ENCODE measurements at regions not wholly inside any gene's neighbourhood (a gene's known extent, or its start where the extent isn't known, plus 50 kb on each side); places are given as distances from the start of the nearest gene placed in this dataset.

- no peak overlapping the region for H3K9ac ChIP-seq (replicated peaks; ENCODE audit: extremely low read depth, insufficient read depth, low read length)
- ChIA-PET CTCF (no interaction called here), POLR2A (no interaction called here)
- H3K4me1 ChIP-seq (ENCODE audit: control insufficient read depth, extremely low read depth, insufficient read depth, low read length) = no peaks in the 10 kb centered on the region
- intact Hi-C loops (cut with micrococcal nuclease) (no loop called here), dilution Hi-C loops (cut with MboI; ENCODE audit: extremely low pct_ligation_motif_present, low sequenced_read_pairs) (no loop called here)
- H3K9me3 ChIP-seq (replicated peaks; ENCODE audit: control insufficient read depth, insufficient read depth, low read length) = no peaks in the 10 kb centered on the region
- no TSS peak for BruUV-seq (replicated peaks)
- H3K4me3 ChIP-seq (replicated peaks in 1 of 3; ENCODE audit: insufficient read depth in 1 of 3, low read depth in 1 of 3, low read length in 3 of 3) = no peak overlapping the region
- H3K27ac ChIP-seq (ENCODE audit: insufficient read depth, low read depth, low read length) = no peak overlapping the region
- no peak overlapping the region for H2AFZ ChIP-seq (ENCODE audit: low read depth, low read length)
- no peaks in the 10 kb centered on the region for H3K36me3 ChIP-seq (ENCODE audit: control insufficient read depth in 2 of 2, extremely low read depth in 1 of 2, insufficient read depth in 2 of 2, low read length in 2 of 2)
- TF ChIP-seq MAX (IDR thresholded peaks at IDR 0.05; ENCODE audit: insufficient read depth, insufficient read length) = no peak
- no peak overlapping the region for H3K4me2 ChIP-seq (ENCODE audit: insufficient read depth, low read length)
- FAIRE-seq (no peak), DNase-seq (ENCODE audit: low read depth, low spot score) (no peak)
- H3K27me3 ChIP-seq (ENCODE audit: control insufficient read depth in 2 of 2, insufficient read depth in 2 of 2, low read length in 2 of 2) = no peaks in the 10 kb centered on the region
- no peaks in the 10 kb centered on the region for H3K9me1 ChIP-seq (replicated peaks; ENCODE audit: control insufficient read depth, extremely low read depth, insufficient read depth, low read length)
- H3K79me2 ChIP-seq (ENCODE audit: control insufficient read depth, insufficient read depth, low read length) = no peaks in the 10 kb centered on the region
- no peaks in the 10 kb centered on the region for H4K20me1 ChIP-seq (replicated peaks; ENCODE audit: control insufficient read depth, extremely low read depth, insufficient read depth, low read length)
Observed at GRCh38 chr5:92177926-92178487, 794.9 kb upstream of the ARRDC3 start.

- dilution Hi-C loops (cut with MboI; ENCODE audit: extremely low pct_ligation_motif_present, low sequenced_read_pairs) (no loop called here), intact Hi-C loops (cut with micrococcal nuclease) (no loop called here)
- H2AFZ ChIP-seq (ENCODE audit: low read depth, low read length) = no peak overlapping the region
- no peaks in the 10 kb centered on the region for H3K79me2 ChIP-seq (ENCODE audit: control insufficient read depth, insufficient read depth, low read length)
- ChIA-PET POLR2A (no interaction called here), CTCF (interaction anchor here (1.1 kb wide), 1 partner anchor 11 kb away, joined by 3 read pairs; no protein-coding TSS in a partner anchor)
- H3K36me3 ChIP-seq (ENCODE audit: control insufficient read depth in 2 of 2, extremely low read depth in 1 of 2, insufficient read depth in 2 of 2, low read length in 2 of 2) = no peaks in the 10 kb centered on the region
- H3K27me3 ChIP-seq (ENCODE audit: control insufficient read depth in 2 of 2, insufficient read depth in 2 of 2, low read length in 2 of 2) = no peaks in the 10 kb centered on the region
- no TSS peak for BruUV-seq (replicated peaks)
- no peaks in the 10 kb centered on the region for H4K20me1 ChIP-seq (replicated peaks; ENCODE audit: control insufficient read depth, extremely low read depth, insufficient read depth, low read length)
- no peak overlapping the region for H3K4me3 ChIP-seq (replicated peaks in 1 of 3; ENCODE audit: insufficient read depth in 1 of 3, low read depth in 1 of 3, low read length in 3 of 3)
- H3K9ac ChIP-seq (replicated peaks; ENCODE audit: extremely low read depth, insufficient read depth, low read length) = no peak overlapping the region
- TF ChIP-seq EZH2 (IDR thresholded peaks at IDR 0.05; ENCODE audit: borderline replicate concordance, low read depth, low read length, severe bottlenecking) (no peak), POLR2A (IDR thresholded peaks at IDR 0.05; ENCODE audit: low read depth, low read length) (no peak), CTCF (IDR thresholded peaks at IDR 0.05; ENCODE audit: extremely low read depth in 1 of 2, insufficient read depth in 1 of 2, low read depth in 1 of 2, low read length in 2 of 2) (no peak), GATA2 (IDR thresholded peaks at IDR 0.05; ENCODE audit: insufficient read depth, insufficient read length, low read depth, low read length) (no peak)
- H3K27ac ChIP-seq (ENCODE audit: insufficient read depth, low read depth, low read length) = no peak overlapping the region
- no peak overlapping the region for H3K4me2 ChIP-seq (ENCODE audit: insufficient read depth, low read length)
- H3K9me1 ChIP-seq (replicated peaks; ENCODE audit: control insufficient read depth, extremely low read depth, insufficient read depth, low read length) = no peaks in the 10 kb centered on the region
- no peaks in the 10 kb centered on the region for H3K4me1 ChIP-seq (ENCODE audit: control insufficient read depth, extremely low read depth, insufficient read depth, low read length)
- H3K9me3 ChIP-seq (replicated peaks; ENCODE audit: control insufficient read depth, insufficient read depth, low read length) = no peaks in the 10 kb centered on the region
- DNase-seq (ENCODE audit: low read depth, low spot score) (no peak), FAIRE-seq (no peak)
Observed at GRCh38 chr5:92163906-92164305, 780.8 kb upstream of the ARRDC3 start.

Data from endothelial cell of umbilical vein (primary cell).